ENCODE measurements at regions not wholly inside any gene's neighbourhood (a gene's known extent, or its start where the extent isn't known, plus 50 kb on each side); places are given as distances from the start of the nearest gene placed in this dataset.
"Not testable (repeated sequence)": the region's sequence is repeated elsewhere in the genome, so short reads cannot be mapped to it uniquely, and the experiment has no call there.

DNA sequence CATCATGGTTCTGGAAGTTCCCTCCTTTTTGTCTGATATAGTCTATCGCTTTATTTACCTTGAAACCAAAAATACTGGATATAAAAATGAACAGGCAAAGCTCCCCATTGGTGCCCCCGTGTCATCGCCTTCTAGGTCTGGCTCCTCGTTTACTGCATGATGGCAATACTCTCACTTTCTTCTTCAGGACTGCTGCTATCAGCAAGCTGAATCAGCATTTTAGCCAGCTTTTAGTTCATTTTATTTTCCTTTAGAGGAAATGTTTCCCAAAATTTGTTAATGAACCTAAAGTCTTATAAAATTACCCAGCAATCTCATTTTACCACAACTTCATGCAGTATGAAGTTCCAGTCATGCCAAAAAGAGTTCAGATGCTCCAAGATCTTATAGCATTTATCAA is 80.5 kb downstream of the ZIC3 start:
- DNase-seq (ENCODE audit: low spot score) = no peak

GRCh38 chrX:137651647-137652046 is 85.7 kb downstream of the ZIC3 start:
- intact Hi-C loops (cut with DNase I) = no loop called here
- DNase-seq (ENCODE audit: low spot score) = no peak

More for the DNA sequence above, 80.5 kb downstream of the ZIC3 start:
- intact Hi-C loops (cut with DNase I) = no loop called here

DNA sequence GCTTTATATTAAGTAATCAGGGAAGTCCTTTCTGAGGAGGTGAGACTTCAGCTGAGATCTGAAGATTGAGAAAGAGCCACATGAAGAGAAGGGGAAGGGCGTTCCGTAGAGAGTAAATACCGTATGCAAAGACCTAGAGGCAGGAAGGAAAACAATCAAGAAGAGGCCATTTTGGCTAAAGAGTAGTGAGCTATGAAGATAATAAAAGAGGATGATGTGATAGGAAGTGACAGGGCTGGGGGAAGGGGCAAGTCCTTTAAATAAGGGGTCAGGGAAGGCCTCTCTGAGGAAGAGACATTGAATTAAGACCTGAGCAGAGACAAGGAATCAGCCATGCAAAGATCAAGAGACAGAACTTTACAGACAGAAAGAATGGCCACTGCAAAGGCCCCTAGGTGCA is 86.2 kb downstream of the ZIC3 start:
- intact Hi-C loops (cut with DNase I) = no loop called here
- no peak for DNase-seq (ENCODE audit: low spot score)

GRCh38 chrX:137654481-137654880 is 88.6 kb downstream of the ZIC3 start:
- no peak for DNase-seq (ENCODE audit: low spot score)
- intact Hi-C loops (cut with DNase I) = no loop called here

DNA sequence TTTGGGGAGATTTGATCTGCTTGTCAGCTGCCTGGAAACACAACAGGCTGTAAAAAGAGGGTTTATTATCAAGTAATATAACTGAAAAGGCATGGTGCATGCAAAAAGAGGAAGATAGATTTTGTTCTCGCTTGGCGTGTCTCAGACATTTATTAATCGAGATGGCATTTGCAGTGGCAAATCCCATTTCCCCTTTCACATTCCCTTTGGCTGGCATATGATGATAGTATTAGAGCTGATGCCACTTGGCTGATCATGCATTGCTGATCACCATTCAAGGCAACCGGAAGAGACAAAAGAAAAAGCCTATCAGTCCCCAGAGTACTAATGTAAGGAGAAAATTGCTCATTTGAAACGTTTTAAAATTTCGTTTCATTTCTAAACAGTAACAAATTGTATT is 101.8 kb downstream of the ZIC3 start:
- DNase-seq (ENCODE audit: low spot score) = no peak
- intact Hi-C loops (cut with DNase I) = no loop called here

- no peak for DNase-seq (ENCODE audit: low spot score)
- intact Hi-C loops (cut with DNase I) = no loop called here
These were observed 118.7 kb downstream of the ZIC3 start for GRCh38 chrX:137684591-137684990.

DNA sequence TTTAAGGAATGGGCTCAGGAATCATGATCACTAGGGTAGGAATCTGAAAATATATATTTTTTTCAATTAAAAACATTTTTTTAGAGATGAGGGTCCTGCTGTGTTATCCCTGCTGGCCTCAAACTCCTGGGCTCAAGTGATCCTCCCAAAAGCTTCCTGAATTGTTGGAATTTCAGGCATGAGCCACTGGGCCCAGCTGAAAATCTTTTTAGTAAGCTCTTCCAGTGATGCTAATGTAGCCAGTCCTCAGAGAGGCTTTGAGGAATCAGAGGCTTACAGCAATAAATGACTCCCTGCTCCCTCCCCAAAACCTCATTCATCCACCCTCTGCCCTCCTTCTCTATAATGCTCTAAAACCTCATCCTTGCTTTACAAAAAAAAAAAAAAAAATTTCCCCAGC is 129.5 kb downstream of the ZIC3 start:
- intact Hi-C loops (cut with DNase I) = no loop called here
- DNase-seq (ENCODE audit: low spot score) = no peak

DNA sequence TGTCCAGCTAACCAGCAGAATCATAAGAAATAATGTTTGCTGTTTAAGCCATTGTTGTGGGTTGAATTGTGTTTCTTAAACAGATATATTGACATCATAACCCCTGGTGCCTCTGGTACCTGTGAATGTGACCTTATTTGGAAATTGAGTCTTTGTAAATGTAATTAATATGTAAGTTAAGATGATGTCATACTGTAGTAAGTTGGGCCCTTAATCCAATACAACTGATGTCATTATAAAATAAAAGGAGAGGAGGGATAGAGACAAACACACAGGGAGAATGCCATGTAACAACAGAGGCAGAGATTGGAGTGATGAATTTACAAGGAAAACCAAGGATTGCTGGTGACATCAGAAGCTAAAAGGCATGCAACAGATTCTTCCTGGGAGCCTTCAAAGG is 141.4 kb downstream of the ZIC3 start:
- intact Hi-C loops (cut with DNase I) = no loop called here
- DNase-seq (ENCODE audit: low spot score) = no peak

DNA sequence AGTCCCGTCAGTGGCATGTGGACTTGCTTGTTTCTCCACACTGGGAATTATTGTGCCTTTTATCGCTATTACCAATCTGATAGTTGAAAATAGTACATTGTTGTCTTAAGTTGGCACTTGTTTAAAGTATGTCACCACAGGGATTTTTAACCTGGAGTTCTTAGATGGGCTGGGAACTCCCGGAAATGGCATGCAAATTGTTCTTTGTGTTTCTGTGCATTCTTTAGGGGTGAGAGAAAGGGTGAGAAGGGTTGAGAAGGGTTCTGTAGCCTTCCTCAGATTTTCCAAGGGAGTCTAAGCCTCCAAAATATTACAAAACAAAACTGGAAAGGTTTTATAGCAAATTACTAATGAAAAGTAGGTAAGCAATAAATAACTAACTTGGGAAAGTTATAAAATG is 176.9 kb downstream of the ZIC3 start:
- DNase-seq (ENCODE audit: low spot score) = no peak
- intact Hi-C loops (cut with DNase I) = no loop called here

DNA sequence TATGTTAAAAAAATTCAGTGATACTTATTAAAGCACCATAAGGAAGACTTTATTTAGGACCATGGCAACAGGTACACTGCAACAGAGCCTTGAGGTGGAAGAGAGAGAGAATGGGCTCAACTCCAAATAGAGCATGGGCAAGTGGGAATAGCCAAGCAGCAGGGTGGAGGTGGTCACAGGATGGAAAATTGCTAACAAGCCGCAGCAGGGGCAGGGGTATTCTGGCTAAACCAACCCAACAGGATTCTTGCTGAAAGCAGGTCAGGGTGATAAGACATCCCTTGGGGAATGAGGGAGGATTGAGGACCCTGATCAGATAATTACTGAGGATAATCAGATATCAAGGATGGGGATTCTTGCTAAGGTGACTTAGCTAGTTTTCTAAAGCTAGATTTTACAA is 177.5 kb downstream of the ZIC3 start:
- intact Hi-C loops (cut with DNase I) = no loop called here
- DNase-seq (ENCODE audit: low spot score) = no peak

DNA sequence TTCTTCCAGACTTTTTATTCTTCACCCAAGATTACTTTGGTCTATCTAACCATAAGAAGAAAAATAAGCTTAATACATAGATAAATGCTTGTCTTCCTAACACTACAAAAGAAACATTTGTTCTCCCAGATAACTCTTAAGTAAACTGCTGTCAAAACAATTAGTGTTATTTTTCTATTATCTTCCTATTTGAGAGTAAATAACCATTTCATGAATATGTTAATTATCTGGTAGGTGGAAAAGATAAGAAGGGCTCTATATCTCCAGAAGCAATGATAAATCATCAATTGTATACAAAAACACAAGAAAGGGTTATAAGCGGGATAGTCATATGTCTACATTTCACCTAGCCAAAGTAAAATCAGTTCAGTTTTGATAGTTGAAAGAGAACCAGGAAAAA is 180.4 kb downstream of the ZIC3 start:
- DNase-seq (ENCODE audit: low spot score) = no peak
- intact Hi-C loops (cut with DNase I) = no loop called here

- DNase-seq (ENCODE audit: low spot score) = no peak
- intact Hi-C loops (cut with DNase I) = no loop called here
These were observed 181.5 kb downstream of the ZIC3 start for GRCh38 chrX:137747244-137748043.

DNA sequence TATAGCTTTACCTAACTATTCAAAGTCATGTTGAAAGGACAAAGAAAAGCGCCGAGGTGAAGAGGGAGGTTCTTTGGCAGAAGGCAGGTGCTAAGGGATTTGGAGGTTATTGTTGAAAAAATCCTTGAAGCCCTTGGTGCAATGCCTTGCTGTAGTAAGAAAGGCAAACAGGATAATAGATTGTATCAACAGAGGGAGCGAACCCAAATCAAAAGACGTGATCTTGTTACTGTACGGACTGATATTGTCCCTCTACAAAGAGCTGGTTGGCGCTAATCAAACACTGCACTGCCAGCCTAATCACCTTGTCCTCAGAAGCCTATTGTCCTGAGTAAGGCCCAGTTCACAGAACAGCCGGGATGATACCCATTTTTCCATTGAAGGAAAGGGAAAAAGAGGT is 182.9 kb downstream of the ZIC3 start:
- DNase-seq (ENCODE audit: low spot score) = no peak
- intact Hi-C loops (cut with DNase I) = no loop called here

GRCh38 chrX:137749246-137749645 is 183.3 kb downstream of the ZIC3 start:
- intact Hi-C loops (cut with DNase I) = no loop called here
- DNase-seq (ENCODE audit: low spot score) = no peak

- intact Hi-C loops (cut with DNase I) = no loop called here
- DNase-seq (ENCODE audit: low spot score) = no peak
These were observed 205.6 kb downstream of the ZIC3 start for GRCh38 chrX:137771537-137771936.

DNA sequence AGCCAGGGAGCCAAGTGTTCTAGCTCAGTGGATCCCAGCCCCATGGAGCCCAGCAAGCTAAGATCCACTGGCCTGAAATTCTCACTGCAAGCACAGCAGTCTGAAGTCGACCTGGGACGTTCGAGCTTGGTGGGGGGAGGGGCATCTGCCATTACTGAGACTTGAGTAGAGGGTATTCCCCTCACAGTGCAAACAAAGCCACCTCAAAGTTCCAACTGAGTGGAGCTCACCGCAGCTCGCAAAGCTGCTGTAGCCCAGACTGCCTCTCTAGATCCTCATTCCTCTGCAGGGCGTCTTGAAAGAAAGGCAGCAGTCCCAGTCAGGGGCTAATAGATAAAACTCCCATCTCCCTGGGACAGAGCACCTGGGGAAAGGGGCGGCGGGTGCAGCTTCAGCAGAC is 226.3 kb downstream of the ZIC3 start:
- intact Hi-C loops (cut with DNase I) = no loop called here
- DNase-seq (ENCODE audit: low spot score) = no peak

GRCh38 chrX:137797926-137798325 is 232.0 kb downstream of the ZIC3 start:
- not testable (repeated sequence) for DNase-seq (ENCODE audit: low spot score)

GRCh38 chrX:137823257-137823656 is 257.3 kb downstream of the ZIC3 start:
- intact Hi-C loops (cut with DNase I) = no loop called here
- no peak for DNase-seq (ENCODE audit: low spot score)

More at GRCh38 chrX:137797926-137798325, 232.0 kb downstream of the ZIC3 start:
- intact Hi-C loops (cut with DNase I) = not testable (repeated sequence)

DNA sequence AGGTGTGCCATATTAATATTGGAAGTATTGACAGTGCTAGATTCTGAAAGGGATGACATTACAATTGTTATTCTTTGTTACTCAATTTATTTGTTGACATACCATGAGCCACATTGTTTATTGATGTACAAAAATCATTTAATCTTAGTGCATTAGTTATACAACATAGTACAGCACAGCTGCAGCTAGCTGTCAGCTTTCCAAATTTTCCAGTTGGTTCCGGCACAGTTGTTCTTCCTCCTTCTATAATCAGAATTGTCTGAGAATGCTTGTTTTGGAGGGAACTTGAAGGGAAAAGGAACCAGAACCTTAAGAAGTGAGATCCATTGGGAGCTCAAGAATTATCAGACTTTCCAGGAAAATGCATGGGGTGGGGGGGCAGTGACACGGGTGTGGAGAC is 281.4 kb downstream of the ZIC3 start:
- intact Hi-C loops (cut with DNase I) = no loop called here

GRCh38 chrX:137848266-137848905 is 282.5 kb downstream of the ZIC3 start:
- intact Hi-C loops (cut with DNase I) = no loop called here
- DNase-seq (ENCODE audit: low spot score) = no peak

More for the DNA sequence above, 281.4 kb downstream of the ZIC3 start:
- DNase-seq (ENCODE audit: low spot score) = no peak

DNA sequence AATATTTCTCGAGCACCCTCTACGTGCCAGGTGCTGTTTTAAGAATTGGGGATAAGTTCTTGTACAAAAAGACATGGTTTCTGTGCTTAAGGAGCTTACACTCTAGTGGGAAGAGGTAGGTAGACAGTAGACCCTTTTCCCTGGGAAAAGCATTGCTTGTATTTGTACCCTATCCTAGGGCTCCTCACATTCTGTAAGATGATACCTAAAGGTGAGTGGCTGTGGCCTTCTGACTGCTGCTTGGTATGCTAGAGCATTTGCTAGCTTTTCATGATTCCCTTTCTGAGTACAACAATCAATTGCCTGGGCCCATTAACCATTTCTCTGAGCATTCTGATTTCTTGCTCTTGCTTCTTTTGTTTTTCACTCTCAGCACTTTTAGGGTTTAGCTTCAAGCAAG is 286.6 kb downstream of the ZIC3 start:
- intact Hi-C loops (cut with DNase I) = no loop called here
- no peak for DNase-seq (ENCODE audit: low spot score)
